Endothelial cell of umbilical vein (primary cell): ENCODE measurements at regions not wholly inside any gene's neighbourhood (a gene's known extent, or its start where the extent isn't known, plus 50 kb on each side); places are given as distances from the start of the nearest gene placed in this dataset.

Experiments
- BruUV-seq: library from RNA; stranded (reverse); fragments of 400-500 nt; replicated peaks from 2 replicates; lab custom pipeline; 2021; lab: Mats Ljungman, UMichigan
- CTCF ChIA-PET: fragments of 300-600, 350-600 bp; sonication (Branson Sonifier 250); formaldehyde crosslinking; loops from one replicate; lab custom pipeline; 2021; ENCODE audit warnings: antibody characterized with exemption, inconsistent platforms; lab: Charles Lee
- POLR2A ChIA-PET: fragments of 300-600, 350-600 bp; sonication (Branson Sonifier 250); formaldehyde crosslinking; loops from one replicate; lab custom pipeline; 2021; ENCODE audit warnings: antibody characterized with exemption, inconsistent platforms; lab: Charles Lee
- DNase-seq: peaks from one replicate; pipeline ENCODE4 v3.0.0-alpha.2; 2011; ENCODE audit warnings: low read depth, low spot score
- FAIRE-seq: peaks from 2 replicates; lab custom pipeline; 2011; peaks lifted over from hg19 to GRCh38; lab: Jason Lieb, UNC
- H2AFZ ChIP-seq: 2 replicates; pipeline ENCODE4 v1.6.0; 2012; ENCODE audit warnings: low read depth, low read length, control low read depth, inconsistent platforms
- H3K27ac ChIP-seq: 2 replicates; pipeline ENCODE4 v1.5.1; 2011; ENCODE audit warnings: low read depth, mild to moderate bottlenecking, control low read depth, low read length, moderate library complexity; ENCODE audit not compliant: insufficient read depth
- H3K27me3 ChIP-seq, 2 experiments: 2 replicates each; pipeline versions ENCODE4 v1.6.0 to v1.6.1; 2011; ENCODE audit warnings: low read length in 2 of 2, mixed read lengths in 1 of 2; ENCODE audit not compliant: control insufficient read depth in 2 of 2, insufficient read depth in 2 of 2
- H3K36me3 ChIP-seq, 2 experiments: 2 replicates in 1 of 2; 3 replicates in 1 of 2; pipeline ENCODE4 v1.5.1; 2011; ENCODE audit warnings: low read length in 2 of 2, mild to moderate bottlenecking in 1 of 2, moderate library complexity in 1 of 2; ENCODE audit not compliant: control insufficient read depth in 2 of 2, insufficient read depth in 2 of 2; ENCODE audit errors: extremely low read depth in 1 of 2
- H3K4me1 ChIP-seq: 3 replicates; pipeline ENCODE4 v1.5.1; 2011; ENCODE audit warnings: mild to moderate bottlenecking, low read length; ENCODE audit not compliant: control insufficient read depth, insufficient read depth; ENCODE audit errors: extremely low read depth
- H3K4me2 ChIP-seq: 2 replicates; pipeline ENCODE4 v1.6.1; 2011; ENCODE audit warnings: low read length, control low read depth, mixed read lengths; ENCODE audit not compliant: insufficient read depth
- H3K4me3 ChIP-seq, 3 experiments: fragments of 200-600 bp in 1 of 3; sonication (generic), shearing (Covaris generic) in 1 of 3; replicated peaks in 1 of 3; 2 replicates each; pipeline ENCODE4 v1.5.1; 2011 to 2016; ENCODE audit warnings: control low read depth in 3 of 3, low read length in 3 of 3, mild to moderate bottlenecking in 2 of 3, inconsistent platforms in 1 of 3, low read depth in 1 of 3, moderate library complexity in 1 of 3; ENCODE audit not compliant: insufficient read depth in 1 of 3
- H3K79me2 ChIP-seq: 2 replicates; pipeline ENCODE4 v1.6.0; 2012; ENCODE audit warnings: low read length, inconsistent platforms; ENCODE audit not compliant: control insufficient read depth, insufficient read depth
- H3K9ac ChIP-seq: replicated peaks from 2 replicates; pipeline ENCODE3; 2011; ENCODE audit warnings: low read length, control low read depth; ENCODE audit not compliant: insufficient read depth; ENCODE audit errors: extremely low read depth
- H3K9me1 ChIP-seq: replicated peaks from 3 replicates; pipeline ENCODE4 v1.6.0; 2011; ENCODE audit warnings: mild to moderate bottlenecking, low read length; ENCODE audit not compliant: control insufficient read depth, insufficient read depth; ENCODE audit errors: extremely low read depth
- H3K9me3 ChIP-seq: replicated peaks from 2 replicates; pipeline ENCODE4 v1.5.1; 2012; ENCODE audit warnings: low read length, inconsistent platforms; ENCODE audit not compliant: control insufficient read depth, insufficient read depth
- H4K20me1 ChIP-seq: replicated peaks from 2 replicates; pipeline ENCODE3; 2011; ENCODE audit warnings: mild to moderate bottlenecking, low read length; ENCODE audit not compliant: control insufficient read depth, insufficient read depth; ENCODE audit errors: extremely low read depth
- CTCF ChIP-seq, 2 donors: IDR thresholded peaks; 1 replicate in 1 of 2; 2 replicates in 1 of 2; pipeline ENCODE4 v1.5.1; 2011; ENCODE audit warnings: low read length in 2 of 2, mild to moderate bottlenecking in 2 of 2, moderate library complexity in 2 of 2, control low read depth in 1 of 2, inconsistent platforms in 1 of 2, low read depth in 1 of 2; ENCODE audit not compliant: insufficient read depth in 1 of 2; ENCODE audit errors: extremely low read depth in 1 of 2
- EZH2 ChIP-seq: IDR thresholded peaks from 2 replicates; pipeline ENCODE4 v1.6.1; 2012; ENCODE audit warnings: borderline replicate concordance, low read depth, mild to moderate bottlenecking, moderate library complexity, low read length, inconsistent platforms; ENCODE audit not compliant: severe bottlenecking
- FOS ChIP-seq: IDR thresholded peaks from 2 replicates; pipeline ENCODE4 v1.6.1; 2011; ENCODE audit warnings: mild to moderate bottlenecking, low read length, moderate library complexity, borderline replicate concordance; ENCODE audit not compliant: insufficient read depth
- GATA2 ChIP-seq: IDR thresholded peaks from 2 replicates; pipeline ENCODE4 v1.7.0; 2011; ENCODE audit warnings: low read depth, mild to moderate bottlenecking, moderate library complexity, mixed read lengths, low read length; ENCODE audit not compliant: insufficient read length, insufficient read depth
- JUN ChIP-seq: IDR thresholded peaks from 2 replicates; pipeline ENCODE4 v1.6.1; 2011; ENCODE audit warnings: borderline replicate concordance, low read depth; ENCODE audit not compliant: insufficient read length, insufficient read depth
- MAX ChIP-seq: IDR thresholded peaks from 2 replicates; pipeline ENCODE4 v1.6.1; 2011; ENCODE audit not compliant: insufficient read depth, insufficient read length
- MYC ChIP-seq: IDR thresholded peaks from one replicate; pipeline ENCODE4 v1.6.1; 2011; ENCODE audit warnings: mild to moderate bottlenecking, low read depth, low read length
- POLR2A ChIP-seq: IDR thresholded peaks from 2 replicates; pipeline ENCODE4 v1.6.1; 2012; ENCODE audit warnings: low read depth, mild to moderate bottlenecking, control low read depth, low read length
- POLR2AphosphoS5 ChIP-seq: IDR thresholded peaks from 2 replicates; pipeline ENCODE4 v1.6.1; 2012; ENCODE audit warnings: low read depth, mild to moderate bottlenecking, control low read depth, low read length, moderate library complexity; ENCODE audit not compliant: insufficient read depth
- dilution Hi-C: fragments of 300-500 bp; cut with MboI; formaldehyde crosslinking; loops from one replicate; pipeline ENCODE4 v1.15.0; 2019; ENCODE audit warnings: low sequenced_read_pairs; ENCODE audit not compliant: extremely low pct_ligation_motif_present
- intact Hi-C: fragments of 100-400 bp; cut with micrococcal nuclease; formaldehyde crosslinking; loops from one replicate; pipeline ENCODE4 v1.10.0; 2022

GRCh38 chr17:14514973-14515372 lies 214.1 kb downstream of the HS3ST3B1 start:
- Histone ChIP-seq H3K36me3 (no peaks in the 10 kb centered on the region), H3K4me1 (no peaks in the 10 kb centered on the region), H3K4me2 (no peak overlapping the region), H3K9me1 (no peaks in the 10 kb centered on the region), H3K27ac (no peak overlapping the region), H2AFZ (no peak overlapping the region), H3K4me3 (no peak overlapping the region), H4K20me1 (no peaks in the 10 kb centered on the region), H3K27me3 (no peaks in the 10 kb centered on the region), H3K9ac (no peak overlapping the region), H3K79me2 (no peaks in the 10 kb centered on the region), H3K9me3 (peaks cover 6% of the 10 kb centered on the region)
- ChIA-PET CTCF (no interaction called here), POLR2A (no interaction called here)
- intact Hi-C loops: no loop called here
- TF ChIP-seq FOS (no peak), GATA2 (no peak), POLR2A (no peak), CTCF (IDR thresholded peaks at IDR 0.05; ENCODE audit: extremely low read depth in 1 of 2, insufficient read depth in 1 of 2, low read depth in 1 of 2, low read length in 2 of 2) (no peak)
- dilution Hi-C loops: no loop called here
- no peak for DNase-seq
- no TSS peak for BruUV-seq
- no peak for FAIRE-seq

GRCh38 chr17:14513835-14514234 lies 213.0 kb downstream of the HS3ST3B1 start:
- Histone ChIP-seq H3K4me2 (no peak overlapping the region), H3K9me3 (peaks cover 7% of the 10 kb centered on the region), H3K4me3 (no peak overlapping the region), H2AFZ (no peak overlapping the region), H3K9ac (no peak overlapping the region), H3K27ac (no peak overlapping the region), H3K27me3 (no peaks in the 10 kb centered on the region), H3K4me1 (no peaks in the 10 kb centered on the region), H3K9me1 (no peaks in the 10 kb centered on the region), H4K20me1 (no peaks in the 10 kb centered on the region), H3K79me2 (no peaks in the 10 kb centered on the region), H3K36me3 (no peaks in the 10 kb centered on the region)
- ChIA-PET CTCF (no interaction called here), POLR2A (no interaction called here)
- DNase-seq (no peak), FAIRE-seq (no peak)
- dilution Hi-C loops: no loop called here
- TF ChIP-seq JUN (no peak), EZH2 (no peak), MYC (no peak), GATA2 (no peak), CTCF (IDR thresholded peaks at IDR 0.05; ENCODE audit: extremely low read depth in 1 of 2, insufficient read depth in 1 of 2, low read depth in 1 of 2, low read length in 2 of 2) (no peak), MAX (no peak), FOS (no peak), POLR2AphosphoS5 (no peak), POLR2A (no peak)
- no TSS peak for BruUV-seq
- intact Hi-C loops: no loop called here
